WTC11 (cell line): ENCODE measurements at regions not wholly inside any gene's neighbourhood (a gene's known extent, or its start where the extent isn't known, plus 50 kb on each side); places are given as distances from the start of the nearest gene placed in this dataset.
A peak's percentile ranks its signal among the peaks of the same experiment; 100 is the strongest.

ENCODE experiments used
- ATAC-seq: fragments of 200-7000 bp; cut with Tn5 transposase; 2 replicates; pipeline ENCODE4 v1.10.0; 2021; ENCODE audit warnings: mild to moderate bottlenecking, moderate library complexity
- CTCF ChIA-PET: fragments of 300-600 bp; sonication (Branson Sonifier 250); formaldehyde crosslinking; loops from one replicate; lab custom pipeline; 2021; ENCODE audit warnings: antibody characterized with exemption; lab: Charles Lee
- POLR2A ChIA-PET: fragments of 350-600 bp; sonication (Branson Sonifier 250); formaldehyde crosslinking; loops from one replicate; lab custom pipeline; 2021; ENCODE audit warnings: antibody characterized with exemption; lab: Charles Lee
- DNase-seq: peaks from one replicate; pipeline ENCODE4 v3.0.0; 2021; ENCODE audit warnings: low spot score
- H3K27ac Mint-ChIP-seq: 2 replicates; pipeline ENCODE4 v1.8.0; 2021; ENCODE audit warnings: mixed read lengths
- H3K27me3 Mint-ChIP-seq: 2 replicates; pipeline ENCODE4 v1.8.0; 2021; ENCODE audit warnings: low read depth, mild to moderate bottlenecking, moderate library complexity, mixed read lengths
- H3K36me3 Mint-ChIP-seq: 2 replicates; pipeline ENCODE4 v1.8.0; 2021; ENCODE audit warnings: mixed read lengths
- H3K4me1 Mint-ChIP-seq: 2 replicates; pipeline ENCODE4 v1.8.0; 2022; ENCODE audit warnings: mixed read lengths
- H3K4me3 Mint-ChIP-seq: 2 replicates; pipeline ENCODE4 v1.8.0; 2021; ENCODE audit warnings: mild to moderate bottlenecking, moderate library complexity, mixed read lengths
- H3K9me3 Mint-ChIP-seq: 2 replicates; pipeline ENCODE4 v1.8.0; 2021; ENCODE audit warnings: mixed read lengths
- ARID4B ChIP-seq: sonication (generic); formaldehyde crosslinking; IDR thresholded peaks from 2 replicates; pipeline ENCODE4 v1.8.0; 2023; ENCODE audit warnings: missing genetic modification reagents, mild to moderate bottlenecking, borderline replicate concordance
- ATF1 ChIP-seq: sonication (generic); formaldehyde crosslinking; IDR thresholded peaks from 2 replicates; pipeline ENCODE4 v1.8.1; 2023; ENCODE audit warnings: mild to moderate bottlenecking, moderate library complexity, missing genetic modification reagents
- CREM ChIP-seq: sonication (generic); formaldehyde crosslinking; IDR thresholded peaks from 2 replicates; pipeline ENCODE4 v1.8.1; 2022; ENCODE audit warnings: mild to moderate bottlenecking, missing genetic modification reagents, moderate library complexity
- ESRRA ChIP-seq: sonication (generic); formaldehyde crosslinking; IDR thresholded peaks from 2 replicates; pipeline ENCODE4 v1.8.1; 2022; ENCODE audit warnings: mild to moderate bottlenecking, missing genetic modification reagents, borderline replicate concordance
- ETV6 ChIP-seq: sonication (generic); formaldehyde crosslinking; IDR thresholded peaks from 2 replicates; pipeline ENCODE4 v1.8.1; 2022; ENCODE audit warnings: mild to moderate bottlenecking, missing genetic modification reagents
- GABPB1 ChIP-seq: sonication (generic); formaldehyde crosslinking; IDR thresholded peaks from 2 replicates; pipeline ENCODE4 v1.8.1; 2023; ENCODE audit warnings: mild to moderate bottlenecking, missing genetic modification reagents
- GRHL2 ChIP-seq: fragments of 250-450 bp; sonication (Bioruptor Pico); IDR thresholded peaks from 2 replicates; pipeline ENCODE4 v1.8.0; 2022; ENCODE audit warnings: mild to moderate bottlenecking, moderate library complexity; ENCODE audit not compliant: insufficient replicate concordance, severe bottlenecking
- JUN ChIP-seq: sonication (generic); formaldehyde crosslinking; IDR thresholded peaks from 2 replicates; pipeline ENCODE4 v1.8.0; 2023; ENCODE audit warnings: mild to moderate bottlenecking, missing genetic modification reagents
- KAT7 ChIP-seq: sonication (generic); formaldehyde crosslinking; IDR thresholded peaks from 2 replicates; pipeline ENCODE4 v1.8.1; 2023; ENCODE audit warnings: missing genetic modification reagents, mild to moderate bottlenecking, borderline replicate concordance
- NR2C2 ChIP-seq: sonication (generic); formaldehyde crosslinking; IDR thresholded peaks from 2 replicates; pipeline ENCODE4 v1.8.0; 2022; ENCODE audit warnings: mild to moderate bottlenecking, missing genetic modification reagents
- OVOL2 ChIP-seq: fragments of 250-450 bp; sonication (Bioruptor Pico); IDR thresholded peaks from 2 replicates; pipeline ENCODE4 v1.9.0; 2021; ENCODE audit warnings: mild to moderate bottlenecking, borderline replicate concordance
- PRRX2 ChIP-seq: fragments of 250-450 bp; sonication (Bioruptor Pico); IDR thresholded peaks from 2 replicates; pipeline ENCODE4 v1.8.0; 2021; ENCODE audit warnings: mild to moderate bottlenecking
- RELA ChIP-seq: sonication (generic); formaldehyde crosslinking; IDR thresholded peaks from 2 replicates; pipeline ENCODE4 v1.8.1; 2022; ENCODE audit warnings: missing genetic modification reagents, mild to moderate bottlenecking, borderline replicate concordance
- SP1 ChIP-seq: sonication (generic); formaldehyde crosslinking; conservative IDR thresholded peaks from 2 replicates; pipeline ENCODE4 v1.8.1; 2022; ENCODE audit warnings: missing genetic modification reagents
- STAT6 ChIP-seq: sonication (generic); formaldehyde crosslinking; conservative IDR thresholded peaks from 2 replicates; pipeline ENCODE4 v1.8.1; 2023; ENCODE audit warnings: mild to moderate bottlenecking, low read depth, missing genetic modification reagents, moderate library complexity
- TEAD1 ChIP-seq: sonication (generic); formaldehyde crosslinking; IDR thresholded peaks from 2 replicates; pipeline ENCODE4 v1.8.0; 2022; ENCODE audit warnings: mild to moderate bottlenecking, missing genetic modification reagents
- USF1 ChIP-seq: sonication (generic); formaldehyde crosslinking; IDR thresholded peaks from 2 replicates; pipeline ENCODE4 v1.8.0; 2022; ENCODE audit warnings: mild to moderate bottlenecking, missing genetic modification reagents
- ZBTB43 ChIP-seq: sonication (generic); formaldehyde crosslinking; IDR thresholded peaks from 2 replicates; pipeline ENCODE4 v1.8.1; 2023; ENCODE audit warnings: mild to moderate bottlenecking, missing genetic modification reagents
- ZNF138 ChIP-seq: sonication (generic); formaldehyde crosslinking; conservative IDR thresholded peaks from 2 replicates; pipeline ENCODE4 v1.8.1; 2022; ENCODE audit warnings: mild to moderate bottlenecking, moderate library complexity, missing genetic modification reagents
- ZNF416 ChIP-seq: fragments of 250-450 bp; sonication (Bioruptor Pico); IDR thresholded peaks from 2 replicates; pipeline ENCODE4 v1.9.0; 2021; ENCODE audit warnings: mild to moderate bottlenecking, inconsistent platforms
- ZNF425 ChIP-seq: fragments of 250-450 bp; sonication (Bioruptor Pico); conservative IDR thresholded peaks from 2 replicates; pipeline ENCODE4 v1.9.0; 2021; ENCODE audit warnings: mild to moderate bottlenecking
- ZNF512 ChIP-seq: sonication (generic); formaldehyde crosslinking; IDR thresholded peaks from 2 replicates; pipeline ENCODE4 v1.8.1; 2022; ENCODE audit warnings: missing genetic modification reagents, borderline replicate concordance

GRCh38 chr6:71029555-71029954, 72.7 kb upstream of the B3GAT2 start (continued):
- TF ChIP-seq ARID4B (no peak), GRHL2 (CRISPR knock-in tag) (no peak), ATF1 (CRISPR knock-in tag) (no peak), GABPB1 (CRISPR knock-in tag) (no peak), KAT7 (CRISPR knock-in tag) (no peak)

GRCh38 chr6:71031912-71032311, 75.1 kb upstream of the B3GAT2 start:
- peaks cover 17% of the 10 kb centered on the region for H3K4me1 Mint-ChIP-seq
- H3K36me3 Mint-ChIP-seq = no peaks in the 10 kb centered on the region
- ChIA-PET CTCF (no interaction called here), POLR2A (no interaction called here)
- no peaks in the 10 kb centered on the region for H3K27me3 Mint-ChIP-seq
- H3K27ac Mint-ChIP-seq = no peak overlapping the region
- H3K9me3 Mint-ChIP-seq = peaks cover 6% of the 10 kb centered on the region; the same call in 1 of the 2 replicates
- H3K4me3 Mint-ChIP-seq = no peak overlapping the region
- DNase-seq = no peak
- TF ChIP-seq SP1 (CRISPR knock-in tag) = no peak
- TF ChIP-seq GABPB1 (CRISPR knock-in tag) = peak; percentile 25; the same call in 1 of the 2 replicates
- TF ChIP-seq, all 79 proteins: peak for 1
- no peak for ATAC-seq

- ATAC-seq (no peak), DNase-seq (no peak)
- Mint-ChIP-seq H3K36me3 (no peaks in the 10 kb centered on the region), H3K9me3 (peaks cover 11% of the 10 kb centered on the region; the same call in 1 of the 2 replicates), H3K4me1 (peaks cover 8% of the 10 kb centered on the region), H3K27ac (no peak overlapping the region), H3K27me3 (no peaks in the 10 kb centered on the region), H3K4me3 (no peak overlapping the region)
- ChIA-PET POLR2A (no interaction called here), CTCF (interaction anchor here (1.2 kb wide), 1 partner anchor 347 kb away, joined by 3 read pairs; no protein-coding TSS in a partner anchor)
- TF ChIP-seq USF1 (no peak), PRRX2 (CRISPR knock-in tag) (no peak), OVOL2 (CRISPR knock-in tag) (no peak), RELA (CRISPR knock-in tag) (no peak), NR2C2 (no peak), ETV6 (CRISPR knock-in tag) (no peak), ZNF425 (CRISPR knock-in tag) (no peak), STAT6 (no peak), JUN (CRISPR knock-in tag) (no peak), ESRRA (CRISPR knock-in tag) (no peak), ZNF512 (CRISPR knock-in tag) (no peak), TEAD1 (CRISPR knock-in tag) (no peak), ZBTB43 (CRISPR knock-in tag) (no peak), ZNF416 (CRISPR knock-in tag) (no peak), CREM (CRISPR knock-in tag) (no peak), ZNF138 (CRISPR knock-in tag) (no peak)
These were observed 76.3 kb upstream of the B3GAT2 start for GRCh38 chr6:71033171-71033570.
